ENCODE measurements at regions not wholly inside any gene's neighbourhood (a gene's known extent, or its start where the extent isn't known, plus 50 kb on each side); places are given as distances from the start of the nearest gene placed in this dataset.

DNA sequence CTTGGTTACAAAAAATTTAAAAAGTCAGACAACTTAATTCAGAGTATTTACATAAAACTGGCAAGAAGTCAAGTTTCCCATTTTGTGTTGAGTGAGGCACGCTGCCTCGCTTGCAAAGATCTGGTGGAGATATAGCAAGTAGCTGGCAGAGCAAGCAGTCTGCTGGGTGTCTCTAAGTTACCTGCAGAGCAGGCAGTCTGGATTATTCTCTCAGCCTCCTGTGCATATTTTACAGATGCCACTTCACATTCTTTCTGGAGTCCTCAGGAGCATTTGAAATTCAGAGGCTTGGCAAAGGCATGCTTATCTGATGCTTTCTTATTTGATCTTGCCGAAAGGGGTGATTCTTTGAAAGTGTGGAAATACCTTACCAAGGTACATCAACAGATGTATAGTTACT is 640.4 kb upstream of the ADGRL4 start:
- TF ChIP-seq RAD21 (IDR thresholded peaks at IDR 0.05; ENCODE audit: low read depth) (no peak), EGR1 (IDR thresholded peaks at IDR 0.05) (no peak), YY1 (IDR thresholded peaks at IDR 0.05; ENCODE audit: low read depth) (no peak), CEBPB (IDR thresholded peaks at IDR 0.05) (no peak), CREB1 (IDR thresholded peaks at IDR 0.05; ENCODE audit: low read depth) (no peak), TCF12 (IDR thresholded peaks at IDR 0.05; ENCODE audit: low read depth) (no peak), NFIC (IDR thresholded peaks at IDR 0.05) (no peak), ZBTB7A (IDR thresholded peaks at IDR 0.05; ENCODE audit: low read depth) (no peak), MAX (IDR thresholded peaks at IDR 0.05) (no peak), REST (IDR thresholded peaks at IDR 0.05; ENCODE audit: low read depth) (no peak), TEAD4 (IDR thresholded peaks at IDR 0.05) (no peak), EP300 (IDR thresholded peaks at IDR 0.05; ENCODE audit: borderline replicate concordance) (no peak)
- TF ChIP-seq, protein P1, sequence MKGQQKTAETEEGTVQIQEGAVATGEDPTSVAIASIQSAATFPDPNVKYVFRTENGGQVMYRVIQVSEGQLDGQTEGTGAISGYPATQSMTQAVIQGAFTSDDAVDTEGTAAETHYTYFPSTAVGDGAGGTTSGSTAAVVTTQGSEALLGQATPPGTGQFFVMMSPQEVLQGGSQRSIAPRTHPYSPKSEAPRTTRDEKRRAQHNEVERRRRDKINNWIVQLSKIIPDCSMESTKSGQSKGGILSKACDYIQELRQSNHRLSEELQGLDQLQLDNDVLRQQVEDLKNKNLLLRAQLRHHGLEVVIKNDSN (IDR thresholded peaks at IDR 0.05) = no peak
